AG10803 (cell line): ENCODE measurements at regions not wholly inside any gene's neighbourhood (a gene's known extent, or its start where the extent isn't known, plus 50 kb on each side); places are given as distances from the start of the nearest gene placed in this dataset.

Experiments used
- DNase-seq: peaks from one replicate; pipeline ENCODE4 v3.0.0; 2010; ENCODE audit warnings: low read depth
- H3K4me3 ChIP-seq: 2 replicates; pipeline ENCODE4 v1.5.1; 2011; ENCODE audit warnings: mild to moderate bottlenecking, low read length, control low read depth
- TF ChIP-seq, protein P1 (sequence below): conservative IDR thresholded peaks from 2 replicates; pipeline ENCODE4 v1.5.1; 2011; ENCODE audit warnings: mild to moderate bottlenecking, low read length, control low read depth, inconsistent platforms

DNA sequence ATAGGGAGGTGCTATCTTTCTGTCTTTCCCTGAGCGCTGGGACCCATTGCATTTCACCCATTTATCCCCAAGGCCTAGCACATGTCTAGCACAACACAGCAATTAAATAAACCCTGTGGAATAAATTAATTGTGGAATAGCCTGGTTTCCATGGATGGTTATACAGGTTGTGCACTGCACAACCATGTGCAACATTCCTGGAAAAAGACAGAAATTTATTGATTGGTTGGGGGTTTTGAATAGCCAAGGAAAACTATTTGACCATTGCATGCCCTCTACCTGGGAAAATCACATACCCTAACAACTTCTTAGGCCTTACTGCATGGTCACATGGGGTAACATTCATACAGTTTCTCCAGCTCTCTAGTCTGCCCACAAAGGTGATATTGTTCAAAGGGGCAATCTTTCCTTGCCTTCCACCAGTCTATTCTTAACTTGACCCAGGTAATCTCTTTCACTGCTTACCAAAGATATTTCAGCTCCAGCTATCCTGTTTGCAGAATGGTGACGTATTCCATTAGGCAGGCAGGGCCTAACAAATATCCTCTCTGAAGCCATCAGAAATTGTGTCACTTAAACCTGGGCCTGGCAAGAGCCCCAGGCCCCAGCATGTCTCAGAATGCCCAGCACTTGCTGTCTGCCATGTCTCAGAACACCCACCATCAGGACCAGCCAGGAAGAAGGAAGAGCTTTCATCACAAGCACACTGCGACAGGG, 157.9 kb upstream of the RAB4A start:
- no peak for DNase-seq
- TF ChIP-seq, protein P1, sequence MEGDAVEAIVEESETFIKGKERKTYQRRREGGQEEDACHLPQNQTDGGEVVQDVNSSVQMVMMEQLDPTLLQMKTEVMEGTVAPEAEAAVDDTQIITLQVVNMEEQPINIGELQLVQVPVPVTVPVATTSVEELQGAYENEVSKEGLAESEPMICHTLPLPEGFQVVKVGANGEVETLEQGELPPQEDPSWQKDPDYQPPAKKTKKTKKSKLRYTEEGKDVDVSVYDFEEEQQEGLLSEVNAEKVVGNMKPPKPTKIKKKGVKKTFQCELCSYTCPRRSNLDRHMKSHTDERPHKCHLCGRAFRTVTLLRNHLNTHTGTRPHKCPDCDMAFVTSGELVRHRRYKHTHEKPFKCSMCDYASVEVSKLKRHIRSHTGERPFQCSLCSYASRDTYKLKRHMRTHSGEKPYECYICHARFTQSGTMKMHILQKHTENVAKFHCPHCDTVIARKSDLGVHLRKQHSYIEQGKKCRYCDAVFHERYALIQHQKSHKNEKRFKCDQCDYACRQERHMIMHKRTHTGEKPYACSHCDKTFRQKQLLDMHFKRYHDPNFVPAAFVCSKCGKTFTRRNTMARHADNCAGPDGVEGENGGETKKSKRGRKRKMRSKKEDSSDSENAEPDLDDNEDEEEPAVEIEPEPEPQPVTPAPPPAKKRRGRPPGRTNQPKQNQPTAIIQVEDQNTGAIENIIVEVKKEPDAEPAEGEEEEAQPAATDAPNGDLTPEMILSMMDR = no peak
- no peak overlapping the region for H3K4me3 ChIP-seq

DNA sequence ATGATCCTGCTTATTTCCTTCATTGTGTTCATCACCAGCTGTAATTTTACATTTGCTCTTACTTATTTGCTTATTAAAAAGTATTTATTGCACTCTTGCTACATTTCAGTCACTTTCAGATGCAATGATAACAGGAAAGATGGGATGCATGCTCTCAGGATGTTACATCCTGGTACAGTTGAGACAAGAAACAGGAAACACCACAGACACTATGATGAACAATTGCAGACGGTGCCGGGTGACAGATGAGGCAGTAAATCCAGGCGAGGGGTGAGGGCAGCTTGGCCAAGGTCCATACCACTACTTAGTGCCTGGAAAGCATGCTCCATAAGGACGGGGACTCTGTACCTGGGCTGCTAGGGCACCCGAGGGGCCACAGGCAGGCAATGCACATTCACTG, 156.6 kb upstream of the RAB4A start:
- H3K4me3 ChIP-seq = no peak overlapping the region
- DNase-seq = peak; percentile 3
- TF ChIP-seq, protein P1 = no peak

DNA sequence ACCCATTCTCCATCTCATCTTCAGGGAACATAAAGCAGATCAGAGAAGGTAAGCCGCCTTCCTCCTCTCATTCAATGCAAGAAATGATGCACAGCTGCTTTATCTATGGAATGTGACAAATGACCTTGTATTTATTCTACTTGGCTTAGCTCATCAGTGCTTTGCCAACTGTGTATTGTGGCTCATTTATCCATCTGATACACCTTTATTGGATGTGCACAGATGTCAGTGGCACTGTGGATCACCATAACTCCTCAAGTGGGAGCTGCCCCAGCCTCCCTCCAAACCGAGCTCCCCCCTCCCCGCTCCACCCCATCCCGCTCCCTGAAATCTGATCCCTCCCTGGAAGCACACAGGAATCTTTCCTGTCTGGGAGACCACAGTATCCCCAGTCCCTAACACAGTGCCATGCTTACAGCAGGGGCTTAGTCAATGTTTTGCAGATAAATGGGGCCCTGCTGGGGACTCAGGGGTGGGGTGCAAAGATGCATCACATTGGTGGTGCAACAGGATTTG, 156.0 kb upstream of the RAB4A start:
- no peak for DNase-seq
- TF ChIP-seq, protein P1 = no peak
- no peak overlapping the region for H3K4me3 ChIP-seq

DNA sequence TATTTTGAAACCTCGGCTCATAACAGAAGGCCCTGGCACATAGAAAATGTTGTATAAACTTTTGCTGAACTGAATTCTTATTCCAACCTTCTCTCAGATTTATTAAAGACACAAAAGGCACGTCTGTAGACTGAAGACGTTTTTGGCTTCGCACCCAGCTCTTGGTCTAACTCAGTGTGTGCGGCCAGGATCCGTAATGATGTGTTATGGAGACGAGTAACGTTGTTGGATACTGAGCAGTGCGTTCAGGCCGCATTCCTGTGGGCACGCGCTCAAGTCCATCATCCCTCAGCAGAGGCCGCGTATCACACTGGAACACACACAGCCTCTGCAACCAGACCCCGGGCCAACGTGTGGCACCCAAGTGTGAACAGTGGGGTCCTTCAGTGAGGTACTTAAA, 154.8 kb upstream of the RAB4A start:
- DNase-seq = no peak
- H3K4me3 ChIP-seq = no peak overlapping the region
- TF ChIP-seq, protein P1 = no peak

DNA sequence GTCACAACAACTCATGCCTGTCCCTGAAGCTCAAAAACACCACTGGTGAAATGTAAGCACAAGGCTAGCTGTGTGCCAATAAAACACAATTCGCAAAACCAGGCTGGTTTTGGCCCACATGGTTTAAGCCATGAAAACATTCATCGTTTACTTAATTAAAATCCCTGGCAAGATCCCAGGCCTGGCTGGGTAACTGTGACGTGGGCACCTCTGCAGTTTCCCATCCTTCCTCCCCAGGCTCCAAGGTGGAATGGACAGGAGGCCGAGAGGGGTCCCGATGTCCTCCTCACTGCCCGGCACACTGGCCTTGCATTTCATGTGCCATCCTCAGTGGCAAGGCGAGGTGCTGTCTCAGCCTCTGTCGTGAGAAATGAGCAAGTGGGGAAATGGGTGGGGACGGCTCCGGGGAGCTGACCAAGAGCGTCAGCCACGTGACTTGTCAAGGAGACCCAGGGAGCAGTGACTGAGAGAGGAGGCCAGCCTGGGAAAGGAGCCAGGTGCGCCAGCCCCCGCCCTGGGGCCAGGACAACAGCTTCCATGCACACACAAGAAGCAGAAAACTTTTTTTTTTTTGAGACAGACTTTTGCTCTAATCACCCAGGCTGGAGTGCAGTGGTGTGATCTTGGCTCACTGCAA, 153.1 kb upstream of the RAB4A start:
- no peak overlapping the region for H3K4me3 ChIP-seq
- peak; percentile 55 for DNase-seq
- TF ChIP-seq, protein P1 = no peak

DNA sequence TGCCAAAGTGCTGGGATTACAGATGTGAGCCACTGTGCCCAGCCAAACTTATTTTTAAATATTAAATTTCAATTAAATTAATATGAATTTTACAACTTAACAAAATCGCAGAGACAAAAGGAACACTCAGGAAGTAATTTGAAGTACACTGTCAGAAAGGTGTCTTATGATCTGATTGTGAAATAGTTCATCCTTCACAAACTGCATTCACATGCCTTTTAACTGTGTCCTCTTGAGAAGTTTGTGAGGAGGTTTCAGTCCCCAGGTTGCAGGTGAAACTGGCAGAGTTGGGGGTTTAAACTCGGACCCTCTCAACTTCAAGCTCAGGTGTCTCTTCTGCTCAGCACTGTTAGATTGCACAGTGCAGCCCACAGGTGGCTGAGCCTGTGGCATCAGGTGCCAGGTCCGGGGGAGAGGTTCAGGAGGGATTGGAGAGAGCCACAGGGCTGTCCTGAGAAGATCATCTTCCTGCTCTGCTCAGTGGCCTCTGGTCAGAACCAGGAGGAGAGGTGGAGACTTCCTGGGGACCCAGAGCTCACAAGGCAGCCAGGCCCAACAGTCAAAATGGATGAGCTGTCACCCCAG, 152.3 kb upstream of the RAB4A start:
- no peak overlapping the region for H3K4me3 ChIP-seq
- no peak for DNase-seq
- TF ChIP-seq, protein P1 = no peak
